Lung microvascular endothelial cell (primary cell): ENCODE measurements at regions not wholly inside any gene's neighbourhood (a gene's known extent, or its start where the extent isn't known, plus 50 kb on each side); places are given as distances from the start of the nearest gene placed in this dataset.
A peak's percentile ranks its signal among the peaks of the same experiment; 100 is the strongest.
"Not testable (repeated sequence)": the region's sequence is repeated elsewhere in the genome, so short reads cannot be mapped to it uniquely, and the experiment has no call there.

Experiments
- DNase-seq, 2 donors: peaks; one replicate each; pipeline versions ENCODE4 v3.0.0 to v3.0.0-alpha.2; 2010; ENCODE audit warnings: low read depth in 2 of 2

- DNase-seq, result no peak
These were observed 55.4 kb upstream of the GRPR start for GRCh38 chrX:16067886-16068515.

GRCh38 chrX:16063921-16064320, 59.4 kb upstream of the GRPR start:
- no peak for DNase-seq

- no peak for DNase-seq
These were observed 60.2 kb upstream of the GRPR start for GRCh38 chrX:16063141-16063540.

- DNase-seq, result no peak
These were observed 62.1 kb upstream of the GRPR start for GRCh38 chrX:16061296-16061695.

- DNase-seq, result no peak
These were observed 63.1 kb upstream of the GRPR start for GRCh38 chrX:16060252-16060651.

GRCh38 chrX:16049126-16049525, 74.2 kb upstream of the GRPR start:
- DNase-seq, result not testable (repeated sequence)

- no peak for DNase-seq
These were observed 80.4 kb upstream of the GRPR start for GRCh38 chrX:16042980-16043379.

- DNase-seq, result no peak
These were observed 83.5 kb upstream of the GRPR start for GRCh38 chrX:16039834-16040233.

GRCh38 chrX:16039363-16039762, 84.0 kb upstream of the GRPR start:
- DNase-seq, result no peak

- DNase-seq, result no peak
These were observed 90.0 kb upstream of the GRPR start for GRCh38 chrX:16033331-16033730.

- no peak for DNase-seq
These were observed 94.8 kb upstream of the GRPR start for GRCh38 chrX:16028576-16028975.

GRCh38 chrX:16023790-16024734, 99.3 kb upstream of the GRPR start:
- peak in 1 of 2 donors; percentile 8 for DNase-seq

- peak; percentile 30 to 76 for DNase-seq
These were observed 100.7 kb upstream of the GRPR start for GRCh38 chrX:16022580-16023200.

GRCh38 chrX:16018291-16018690, 105.1 kb upstream of the GRPR start:
- no peak for DNase-seq

- DNase-seq, result no peak
These were observed 109.2 kb upstream of the GRPR start for GRCh38 chrX:16014171-16014570.

- DNase-seq, result no peak
These were observed 111.1 kb upstream of the GRPR start for GRCh38 chrX:16012250-16012649.

- no peak for DNase-seq
These were observed 117.4 kb upstream of the GRPR start for GRCh38 chrX:16005917-16006316.

- DNase-seq, result peak; percentile 14 to 43
These were observed 121.2 kb upstream of the GRPR start for GRCh38 chrX:16002185-16002584.

GRCh38 chrX:15998350-15998749, 125.0 kb upstream of the GRPR start:
- DNase-seq, result no peak

GRCh38 chrX:15989716-15990115, 133.6 kb upstream of the GRPR start:
- peak in 1 of 2 donors; percentile 17 for DNase-seq

GRCh38 chrX:15988661-15989603, 134.3 kb upstream of the AP1S2 start:
- DNase-seq, result peak in 1 of 2 donors; percentile 79
